ENCODE measurements at regions not wholly inside any gene's neighbourhood (a gene's known extent, or its start where the extent isn't known, plus 50 kb on each side); places are given as distances from the start of the nearest gene placed in this dataset.

- H3K27me3 ChIP-seq, result peaks cover 0 to 4% (median 0%) of the 10 kb centered on the region in 7 donors
- peaks cover 0 to 13% (median 0%) of the 10 kb centered on the region in 9 donors for H3K4me1 ChIP-seq
- DNase-seq, result no peak
- no peak overlapping the region for H3K27ac ChIP-seq
- no peaks in the 10 kb centered on the region for H3K36me3 ChIP-seq
- intact Hi-C loops (cut with DNase I), result loop anchor here in 4 of 10 donors (5.0 to 10.0 kb wide), 4 partner anchors 82 to 210 kb away; no protein-coding TSS in a partner anchor
- TF ChIP-seq CTCF (IDR thresholded peaks at IDR 0.05), result no peak
- no peak overlapping the region for H3K4me3 ChIP-seq
- H3K9me3 ChIP-seq, result no peaks in the 10 kb centered on the region
- ATAC-seq, result no peak
- 67% methylated on average over 4 of the region's 4 CpGs for WGBS, 2 donors
Observed at GRCh38 chr1:209354840-209355165, 228.7 kb upstream of the CAMK1G start.

DNA sequence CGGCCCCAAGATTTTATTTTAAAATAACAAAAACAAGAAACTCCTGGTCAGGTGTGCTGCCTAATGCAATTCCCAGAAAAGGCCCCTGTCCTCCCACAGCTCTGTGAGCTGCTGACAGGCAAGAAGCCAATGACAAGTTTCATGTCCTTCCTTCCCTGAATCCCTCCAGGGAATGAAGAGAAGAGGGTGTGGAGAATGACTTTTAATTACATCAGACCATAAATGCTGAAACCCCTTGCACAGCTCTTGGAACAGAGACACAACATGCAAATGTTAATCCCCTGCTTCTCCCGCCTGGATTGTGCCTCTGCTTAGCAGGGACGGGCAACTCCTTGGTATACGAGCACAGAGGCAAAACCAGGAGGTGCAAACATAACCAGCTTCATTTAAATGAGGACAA, 228.1 kb upstream of the CAMK1G start:
- peaks cover 0 to 13% (median 0%) of the 10 kb centered on the region in 9 donors for H3K4me1 ChIP-seq
- DNase-seq (no peak), ATAC-seq (peak in 3 of 8 donors; percentile 48 to 70 (median 52))
- no peaks in the 10 kb centered on the region for H3K36me3 ChIP-seq
- H3K4me3 ChIP-seq, result no peak overlapping the region
- no peak overlapping the region for H3K27ac ChIP-seq
- no peaks in the 10 kb centered on the region for H3K9me3 ChIP-seq
- WGBS, 2 donors, result 48 to 60% methylated on average over 4 of the region's 4 CpGs
- no peak for TF ChIP-seq CTCF (IDR thresholded peaks at IDR 0.05)
- H3K27me3 ChIP-seq, result peaks cover 0 to 7% (median 0%) of the 10 kb centered on the region in 7 donors
- intact Hi-C loops (cut with DNase I), result loop anchor here in 3 of 10 donors (5.0 to 10.0 kb wide), 3 partner anchors 82 to 209 kb away; no protein-coding TSS in a partner anchor

DNA sequence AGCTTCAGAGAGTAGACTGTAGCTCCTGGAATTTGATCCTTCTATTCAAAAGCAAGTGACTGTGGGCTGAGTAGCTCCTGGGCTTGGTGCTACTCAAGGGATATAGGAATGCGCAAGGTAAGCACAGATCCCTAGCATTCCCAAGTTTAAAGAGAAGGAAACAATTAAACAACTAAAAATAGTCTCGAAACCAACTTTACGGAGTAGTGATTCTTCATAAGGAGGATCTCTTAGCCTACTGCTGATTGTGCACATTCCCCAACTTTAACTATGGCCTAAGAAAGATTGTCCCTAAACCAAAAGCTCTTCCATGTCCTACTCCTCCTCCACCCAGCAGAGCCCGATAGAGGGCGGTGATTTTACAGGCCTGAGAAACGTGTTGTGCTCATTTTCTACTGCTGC, 226.5 kb upstream of the CAMK1G start:
- Histone ChIP-seq H3K9me3 (no peaks in the 10 kb centered on the region), H3K27me3 (peaks cover 0 to 7% (median 0%) of the 10 kb centered on the region in 7 donors), H3K27ac (no peak overlapping the region), H3K4me1 (peaks cover 0 to 13% (median 0%) of the 10 kb centered on the region in 9 donors), H3K36me3 (no peaks in the 10 kb centered on the region), H3K4me3 (no peak overlapping the region)
- TF ChIP-seq CTCF (IDR thresholded peaks at IDR 0.05), result no peak
- DNase-seq (no peak), ATAC-seq (no peak)
- intact Hi-C loops (cut with DNase I), result loop anchor here in 3 of 10 donors (5.0 to 10.0 kb wide), 3 partner anchors 80 to 208 kb away; no protein-coding TSS in a partner anchor
- WGBS, 2 donors, result 91% methylated on average over 6 of the region's 6 CpGs

GRCh38 chr1:209363112-209363511, 220.4 kb upstream of the CAMK1G start:
- peaks cover 0 to 10% (median 0%) of the 10 kb centered on the region in 7 donors for H3K27me3 ChIP-seq
- no peaks in the 10 kb centered on the region for H3K4me1 ChIP-seq
- no peak overlapping the region for H3K27ac ChIP-seq
- ATAC-seq, result no peak
- 64 to 67% methylated on average over 4 of the region's 4 CpGs for WGBS, 2 donors
- no peak for DNase-seq
- no peaks in the 10 kb centered on the region for H3K9me3 ChIP-seq
- TF ChIP-seq CTCF (IDR thresholded peaks at IDR 0.05), result no peak
- no peaks in the 10 kb centered on the region for H3K36me3 ChIP-seq
- intact Hi-C loops (cut with DNase I), result no loop called here
- no peak overlapping the region for H3K4me3 ChIP-seq

Measured in heart right ventricle (tissue), 16 donors.